PC-9 (cell line): ENCODE measurements at regions not wholly inside any gene's neighbourhood (a gene's known extent, or its start where the extent isn't known, plus 50 kb on each side); places are given as distances from the start of the nearest gene placed in this dataset.

ENCODE experiments used
- BruUV-seq: library from RNA; stranded (reverse); fragments of 400-500 nt; replicated peaks from 2 replicates; lab custom pipeline; 2021; lab: Mats Ljungman, UMichigan
- CTCF ChIA-PET: fragments of 300-600 bp; sonication (Branson Sonifier 250); formaldehyde crosslinking; loops from one replicate; lab custom pipeline; 2022; ENCODE audit warnings: antibody characterized with exemption; lab: Charles Lee
- POLR2A ChIA-PET: fragments of 300-600 bp; sonication (Branson Sonifier 250); formaldehyde crosslinking; loops from one replicate; lab custom pipeline; 2022; ENCODE audit warnings: antibody characterized with exemption; ENCODE audit not compliant: unreplicated experiment; lab: Charles Lee
- DNase-seq, 2 experiments: peaks; one replicate each; pipeline versions ENCODE4 v3.0.0 to v3.0.0-alpha.2; 2015 to 2022; ENCODE audit warnings: mixed read lengths in 1 of 2
- H2AFZ ChIP-seq: fragments of 200-600 bp; sonication (generic); 2 replicates; pipeline ENCODE4 v1.8.1; 2017; ENCODE audit warnings: antibody characterized with exemption
- H3F3A ChIP-seq: fragments of 200-600 bp; sonication (generic); 2 replicates; pipeline ENCODE4 v1.8.1; 2017; ENCODE audit warnings: antibody characterized with exemption, mild to moderate bottlenecking, low read depth; ENCODE audit not compliant: insufficient read depth
- H3K27ac ChIP-seq: fragments of 200-600 bp; sonication (generic); 2 replicates; pipeline ENCODE4 v1.6.1; 2016; ENCODE audit warnings: mixed run types
- H3K27me3 ChIP-seq: fragments of 200-600 bp; sonication (generic); 2 replicates; pipeline ENCODE4 v1.6.1; 2016; ENCODE audit warnings: low read depth, mixed run types; ENCODE audit not compliant: insufficient read depth
- H3K36me3 ChIP-seq: fragments of 200-600 bp; sonication (generic); 2 replicates; pipeline ENCODE4 v1.6.1; 2016; ENCODE audit warnings: low read depth, mixed run types
- H3K4me1 ChIP-seq: fragments of 200-600 bp; sonication (generic); replicated peaks from 2 replicates; pipeline ENCODE4 v1.6.1; 2016; ENCODE audit warnings: mixed run types; ENCODE audit not compliant: insufficient read depth
- H3K4me2 ChIP-seq: fragments of 200-600 bp; sonication (generic); 2 replicates; pipeline ENCODE4 v1.6.1; 2017; ENCODE audit warnings: mixed run types
- H3K4me3 ChIP-seq: fragments of 200-600 bp; sonication (generic); 2 replicates; pipeline ENCODE4 v1.6.1; 2016; ENCODE audit warnings: mixed run types
- H3K79me2 ChIP-seq: fragments of 200-600 bp; sonication (generic); 2 replicates; pipeline ENCODE4 v1.6.1; 2017; ENCODE audit warnings: low read depth, mixed run types
- H3K9me2 ChIP-seq: fragments of 200-600 bp; sonication (generic); 2 replicates; pipeline ENCODE4 v1.8.1; 2017; ENCODE audit warnings: mild to moderate bottlenecking; ENCODE audit not compliant: insufficient read depth
- H3K9me3 ChIP-seq: fragments of 200-600 bp; sonication (generic); 2 replicates; pipeline ENCODE4 v1.8.1; 2016; ENCODE audit warnings: low read depth; ENCODE audit not compliant: insufficient read depth
- H4K20me1 ChIP-seq: fragments of 200-600 bp; sonication (generic); 2 replicates; pipeline ENCODE4 v1.8.1; 2017; ENCODE audit not compliant: insufficient read depth
- CTCF ChIP-seq: fragments of 200-600 bp; sonication (generic); conservative IDR thresholded peaks from 2 replicates; pipeline ENCODE4 v1.6.1; 2017; ENCODE audit warnings: mixed run types, antibody characterized with exemption, mild to moderate bottlenecking, moderate library complexity
- EZH2 ChIP-seq: fragments of 200-600 bp; sonication (generic); IDR thresholded peaks from 2 replicates; pipeline ENCODE4 v1.8.0; 2017; ENCODE audit warnings: antibody characterized with exemption, low read depth
- intact Hi-C: fragments of 100-400 bp; cut with micrococcal nuclease; formaldehyde crosslinking; loops from one replicate; pipeline ENCODE4 v1.10.0; 2022; ENCODE audit not compliant: unreplicated experiment

GRCh38 chr5:112669328-112669963, 68.2 kb upstream of the APC start:
- Histone ChIP-seq H3F3A (no peaks in the 10 kb centered on the region), H3K4me1 (no peaks in the 10 kb centered on the region), H2AFZ (no peak overlapping the region), H3K4me3 (no peak overlapping the region), H3K9me3 (no peaks in the 10 kb centered on the region), H3K79me2 (no peaks in the 10 kb centered on the region), H3K27me3 (no peaks in the 10 kb centered on the region), H3K9me2 (no peaks in the 10 kb centered on the region), H4K20me1 (no peaks in the 10 kb centered on the region), H3K27ac (no peak overlapping the region), H3K36me3 (no peaks in the 10 kb centered on the region), H3K4me2 (no peak overlapping the region)
- BruUV-seq = no TSS peak
- intact Hi-C loops = no loop called here
- POLR2A ChIA-PET = no interaction called here
- TF ChIP-seq EZH2 (no peak), CTCF (no peak)
- DNase-seq = no peak
- CTCF ChIA-PET = no interaction called here

DNA sequence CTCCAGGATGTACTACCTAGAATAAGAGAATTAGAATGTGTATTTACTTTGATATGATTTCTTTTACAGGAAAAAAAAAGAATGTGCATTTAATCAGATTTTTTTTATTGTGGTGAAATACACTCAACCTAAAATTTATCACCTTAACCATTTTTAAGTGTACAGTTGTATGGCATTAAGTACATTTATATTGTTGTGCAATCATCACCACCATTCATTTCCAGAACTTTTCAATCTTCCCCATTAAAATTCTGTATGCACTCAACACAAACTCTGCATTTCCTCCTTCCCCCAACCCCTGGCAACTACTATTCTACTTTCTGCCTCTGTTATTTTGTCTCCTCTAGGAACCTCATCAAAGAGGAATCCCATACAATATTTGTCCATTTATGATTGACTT, 66.0 kb upstream of the APC start:
- BruUV-seq = no TSS peak
- CTCF ChIA-PET = no interaction called here
- Histone ChIP-seq H4K20me1 (no peaks in the 10 kb centered on the region), H3K36me3 (no peaks in the 10 kb centered on the region), H2AFZ (no peak overlapping the region), H3K27me3 (no peaks in the 10 kb centered on the region), H3K27ac (no peak overlapping the region), H3F3A (no peaks in the 10 kb centered on the region), H3K4me2 (no peak overlapping the region), H3K9me2 (no peaks in the 10 kb centered on the region), H3K4me3 (no peak overlapping the region), H3K4me1 (no peaks in the 10 kb centered on the region), H3K9me3 (no peaks in the 10 kb centered on the region), H3K79me2 (no peaks in the 10 kb centered on the region)
- intact Hi-C loops = no loop called here
- no peak for DNase-seq
- TF ChIP-seq EZH2 = no peak
- TF ChIP-seq CTCF = no peak
- POLR2A ChIA-PET = no interaction called here

- POLR2A ChIA-PET = no interaction called here
- Histone ChIP-seq H3K36me3 (no peaks in the 10 kb centered on the region), H3K9me2 (no peaks in the 10 kb centered on the region), H3K27me3 (no peaks in the 10 kb centered on the region), H3K4me3 (no peak overlapping the region), H3K4me2 (0 out of 2 replicates have a peak overlapping the region, but pooled peaks have one; percentile 27), H3K4me1 (no peaks in the 10 kb centered on the region), H3F3A (no peaks in the 10 kb centered on the region), H3K27ac (no peak overlapping the region), H3K79me2 (no peaks in the 10 kb centered on the region), H3K9me3 (no peaks in the 10 kb centered on the region), H4K20me1 (no peaks in the 10 kb centered on the region), H2AFZ (no peak overlapping the region)
- intact Hi-C loops = no loop called here
- no TSS peak for BruUV-seq
- TF ChIP-seq CTCF = no peak
- TF ChIP-seq EZH2 = no peak
- no peak for DNase-seq
- CTCF ChIA-PET = interaction anchor here (0.5 kb wide), 1 partner anchor 12 kb away, joined by 3 read pairs; no protein-coding TSS in a partner anchor
Measured at GRCh38 chr5:112681481-112681908, 56.2 kb upstream of the APC start.
